Kidney (tissue), 13 donors: ENCODE measurements at regions not wholly inside any gene's neighbourhood (a gene's known extent, or its start where the extent isn't known, plus 50 kb on each side); places are given as distances from the start of the nearest gene placed in this dataset.

Experiments used
- DNase-seq, 5 donors: peaks; one replicate each; pipeline ENCODE4 v3.0.0-alpha.2; 2013 to 2020
- FAIRE-seq: peaks from 2 replicates; lab custom pipeline; 2012; peaks lifted over from hg19 to GRCh38; lab: Jason Lieb, UNC
- H3K27ac ChIP-seq, 2 donors: one replicate each; pipeline ENCODE4 v1.7.0; 2013; ENCODE audit warnings: low read depth in 2 of 2, low read length in 2 of 2, inconsistent platforms in 1 of 2
- H3K27me3 ChIP-seq: one replicate; pipeline ENCODE4 v1.7.1; 2013; ENCODE audit warnings: low read length, inconsistent platforms; ENCODE audit not compliant: control insufficient read depth, insufficient read depth
- H3K36me3 ChIP-seq, 3 donors: one replicate each; pipeline versions ENCODE4 v1.7.0 to v1.7.1; 2013; ENCODE audit warnings: low read length in 3 of 3, control low read depth in 1 of 3, inconsistent platforms in 1 of 3; ENCODE audit not compliant: insufficient read depth in 3 of 3, control insufficient read depth in 2 of 3
- H3K4me1 ChIP-seq, 3 donors: one replicate each; pipeline versions ENCODE4 v1.7.0 to v1.7.1; 2013; ENCODE audit warnings: low read length in 3 of 3, inconsistent platforms in 1 of 3, low read depth in 1 of 3; ENCODE audit not compliant: control insufficient read depth in 2 of 3, insufficient read depth in 2 of 3
- H3K4me3 ChIP-seq, 3 donors: one replicate each; pipeline versions ENCODE4 v1.7.0 to v1.8.1; 2013; ENCODE audit warnings: low read length in 3 of 3, control low read depth in 1 of 3, inconsistent platforms in 1 of 3
- H3K9ac ChIP-seq, 3 donors: one replicate each; pipeline versions ENCODE4 v1.7.0 to v1.7.1; 2013; ENCODE audit warnings: low read length in 3 of 3, control low read depth in 1 of 3, inconsistent platforms in 1 of 3
- H3K9me3 ChIP-seq, 3 donors: one replicate each; pipeline versions ENCODE4 v1.7.0 to v1.7.1; 2013; ENCODE audit warnings: low read length in 3 of 3, control low read depth in 1 of 3, inconsistent platforms in 1 of 3; ENCODE audit not compliant: control insufficient read depth in 2 of 3, insufficient read depth in 1 of 3
- CTCF ChIP-seq: IDR thresholded peaks from 3 replicates; pipeline ENCODE4 v1.5.1; 2012; ENCODE audit warnings: mild to moderate bottlenecking, moderate library complexity, borderline replicate concordance; ENCODE audit not compliant: insufficient read depth; ENCODE audit errors: extremely low read depth
- intact Hi-C: fragments of 100-400 bp; cut with DNase I; formaldehyde crosslinking; loops from one replicate; pipeline ENCODE4 v1.11.1; 2022
- donor health status: control.
- donor health status: control.
- donor health status: control.
- donor health status: control.
- donor health status: control.
- donor health status: DM: yes; HTN: yes; CAD: no.
- donor health status: Normal renal cell carcinoma (clear cell type).

DNA sequence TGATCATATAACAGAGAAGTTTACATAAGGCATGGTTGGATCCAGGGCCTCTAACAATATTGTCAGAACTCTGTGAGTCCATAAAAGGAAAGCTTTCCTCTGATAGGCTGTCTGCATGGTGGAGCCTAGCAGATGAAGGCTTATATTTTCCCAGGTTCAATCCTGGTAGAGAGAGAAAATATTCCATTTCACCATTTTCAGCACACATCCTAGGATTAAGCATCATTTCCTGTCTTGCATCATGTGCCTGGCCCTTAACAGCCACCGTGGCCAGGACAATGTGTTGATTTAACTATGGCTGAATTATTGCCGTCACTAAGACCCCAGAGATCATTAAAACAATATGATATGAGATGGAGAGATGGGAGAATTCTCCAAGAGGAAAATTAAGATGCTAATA is 90.9 kb upstream of the GRIA1 start:
- intact Hi-C loops = no loop called here
- no peaks in the 10 kb centered on the region for H3K4me1 ChIP-seq
- no peak overlapping the region for H3K27ac ChIP-seq
- DNase-seq (no peak), FAIRE-seq (no peak)
- H3K9me3 ChIP-seq = no peaks in the 10 kb centered on the region
- H3K9ac ChIP-seq = no peak overlapping the region
- no peak overlapping the region for H3K4me3 ChIP-seq
- H3K27me3 ChIP-seq = no peaks in the 10 kb centered on the region
- TF ChIP-seq CTCF = no peak
- H3K36me3 ChIP-seq = no peaks in the 10 kb centered on the region

- intact Hi-C loops = no loop called here
- Histone ChIP-seq H3K27ac (no peak overlapping the region), H3K4me3 (no peak overlapping the region), H3K27me3 (no peaks in the 10 kb centered on the region), H3K36me3 (no peaks in the 10 kb centered on the region), H3K4me1 (no peaks in the 10 kb centered on the region), H3K9ac (no peak overlapping the region), H3K9me3 (no peaks in the 10 kb centered on the region)
- FAIRE-seq (no peak), DNase-seq (no peak)
- TF ChIP-seq CTCF = no peak
These were observed 89.5 kb upstream of the GRIA1 start for GRCh38 chr5:153400931-153401330.

DNA sequence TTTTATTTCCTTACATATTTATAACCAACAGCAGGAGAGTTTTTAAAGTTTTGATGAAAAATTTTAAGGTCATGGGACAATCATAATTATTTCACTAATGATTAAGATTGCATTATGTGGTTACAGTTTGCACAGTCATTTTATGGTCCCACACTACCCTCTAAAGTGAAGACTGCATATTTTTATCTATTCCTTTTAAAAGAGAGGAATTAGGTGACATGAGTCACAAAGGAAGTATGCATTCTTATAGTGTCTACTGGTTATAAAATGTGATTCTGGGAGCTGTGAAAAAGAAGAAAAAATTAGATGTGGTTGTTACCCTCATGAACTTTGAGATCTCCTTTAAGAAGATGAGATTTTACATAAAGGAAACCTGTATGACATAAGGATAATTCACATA is 87.9 kb upstream of the GRIA1 start:
- H3K9ac ChIP-seq = no peak overlapping the region
- H3K4me3 ChIP-seq = no peak overlapping the region
- FAIRE-seq = no peak
- no peaks in the 10 kb centered on the region for H3K9me3 ChIP-seq
- H3K4me1 ChIP-seq = no peaks in the 10 kb centered on the region
- no peaks in the 10 kb centered on the region for H3K27me3 ChIP-seq
- H3K36me3 ChIP-seq = no peaks in the 10 kb centered on the region
- DNase-seq = no peak
- H3K27ac ChIP-seq = no peak overlapping the region
- intact Hi-C loops = no loop called here
- no peak for TF ChIP-seq CTCF

DNA sequence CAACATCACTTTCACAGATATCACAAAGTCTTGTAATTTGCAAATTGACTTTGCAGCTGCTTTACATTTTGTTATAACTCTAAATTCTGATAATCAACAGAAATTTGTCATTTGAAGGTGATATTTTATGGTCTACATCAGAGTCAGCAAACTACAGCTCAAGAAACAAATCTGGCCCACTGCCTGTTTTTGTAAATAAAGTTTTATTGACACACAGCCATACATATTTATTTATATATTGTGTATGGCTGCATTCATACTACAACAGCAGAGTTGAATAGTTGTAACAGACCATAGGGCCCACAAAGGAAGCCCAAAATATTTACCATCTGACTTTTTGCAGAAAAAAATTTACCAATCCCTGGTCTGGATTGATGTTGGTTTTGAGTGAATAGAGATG is 87.0 kb upstream of the GRIA1 start:
- no peaks in the 10 kb centered on the region for H3K27me3 ChIP-seq
- no peak for TF ChIP-seq CTCF
- no peak for FAIRE-seq

More for the DNA sequence above, 87.0 kb upstream of the GRIA1 start:
- no peak for DNase-seq
- Histone ChIP-seq H3K36me3 (no peaks in the 10 kb centered on the region), H3K4me3 (no peak overlapping the region), H3K4me1 (no peaks in the 10 kb centered on the region), H3K9ac (no peak overlapping the region), H3K9me3 (no peaks in the 10 kb centered on the region), H3K27ac (no peak overlapping the region)
- intact Hi-C loops = no loop called here
